ENCODE measurements at regions not wholly inside any gene's neighbourhood (a gene's known extent, or its start where the extent isn't known, plus 50 kb on each side); places are given as distances from the start of the nearest gene placed in this dataset.

DNA sequence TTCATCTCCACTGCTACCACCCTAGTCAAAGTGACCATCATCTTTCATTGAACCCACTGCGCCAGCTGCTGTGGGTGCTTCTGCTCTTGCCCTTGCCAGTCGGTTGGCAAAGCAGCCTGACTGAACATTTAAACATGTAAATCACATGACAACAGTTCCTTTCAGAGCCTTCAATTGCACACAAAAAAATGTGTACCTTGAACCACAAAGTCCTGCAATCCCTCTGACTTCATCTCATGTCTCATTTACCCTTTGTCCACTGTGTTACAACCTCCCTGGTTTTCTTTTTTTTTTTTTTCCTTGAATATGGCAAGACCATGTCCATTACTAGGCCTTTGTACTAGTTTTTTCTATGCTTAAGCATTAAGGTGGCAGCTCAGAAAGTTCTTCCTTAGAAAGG lies 183.5 kb downstream of the GBA3 start:
- Histone ChIP-seq H2BK120ac (ENCODE audit: low read depth, low read length) (no peak overlapping the region), H3K9ac (ENCODE audit: low read depth, low read length) (no peak overlapping the region), H4K8ac (ENCODE audit: low read depth in 2 of 2, low read length in 2 of 2) (no peak overlapping the region), H3K14ac (replicated peaks; ENCODE audit: low read depth, low read length) (no peak overlapping the region), H3K4me3 (ENCODE audit: insufficient read depth, low read depth, low read length) (no peak overlapping the region), H2AK9ac (replicated peaks; ENCODE audit: low read depth, low read length, poor library complexity) (no peak overlapping the region), H3K9me1 (ENCODE audit: insufficient read depth, low read length) (no peaks in the 10 kb centered on the region), H3K79me1 (ENCODE audit: low read depth in 1 of 2, low read length in 2 of 2) (no peaks in the 10 kb centered on the region), H4K20me1 (ENCODE audit: insufficient read depth, low read length) (no peaks in the 10 kb centered on the region), H2BK15ac (ENCODE audit: low read depth, low read length) (no peak overlapping the region), H3K36me3 (ENCODE audit: control insufficient read depth, insufficient read depth, low read length) (no peaks in the 10 kb centered on the region), H4K91ac (ENCODE audit: insufficient read depth, low read depth, low read length) (no peak overlapping the region), H3K4me1 (ENCODE audit: control insufficient read depth, insufficient read depth, low read length) (no peaks in the 10 kb centered on the region), H4K5ac (ENCODE audit: low read depth, low read length) (no peak overlapping the region), H2BK5ac (ENCODE audit: low read depth, low read length, poor library complexity, severe bottlenecking) (no peak overlapping the region), H2AFZ (replicated peaks; ENCODE audit: low read length, poor library complexity) (no peak overlapping the region), H3K18ac (ENCODE audit: low read depth, low read length) (no peak overlapping the region), H3K9me3 (ENCODE audit: control insufficient read depth, insufficient read depth, low read length) (0 out of 2 replicates have a peak, but pooled peaks cover 3% of the 10 kb centered on the region), H3K27ac (ENCODE audit: insufficient read depth, low read length) (no peak overlapping the region), H3K4me2 (ENCODE audit: low read depth, low read length) (no peak overlapping the region), H3K4ac (ENCODE audit: low read depth, low read length) (no peak overlapping the region), H2BK20ac (ENCODE audit: low read depth, low read length) (no peak overlapping the region), H3K27me3 (ENCODE audit: control insufficient read depth, insufficient read depth, low read length) (no peaks in the 10 kb centered on the region), H2AK5ac (ENCODE audit: low read depth, low read length) (no peak overlapping the region), H3K23ac (ENCODE audit: low read depth, low read length) (no peak overlapping the region), H3K56ac (ENCODE audit: extremely low read depth, insufficient read depth, low read length) (no peak overlapping the region)
- ChIA-PET CTCF (no interaction called here), POLR2A (ENCODE audit: unreplicated experiment) (no interaction called here)
- BruUV-seq (replicated peaks), result no TSS peak
- WGBS, 2 experiments (ENCODE audit: extremely low coverage in 2 of 2, insufficient read length in 1 of 2), result 74% methylated on average over 2 of the region's 2 CpGs; no CpG with 5 or more reads in 1 of the 2 experiments
- ATAC-seq (ENCODE audit: low read depth), result no peak
- intact Hi-C loops (cut with micrococcal nuclease), result no loop called here
- in situ Hi-C loops (cut with MboI; ENCODE audit: low sequenced_read_pairs), result no loop called here
- no peak for DNase-seq
- no peak for TF ChIP-seq MAFK (IDR thresholded peaks at IDR 0.05; ENCODE audit: low read depth, low read length)
- dilution Hi-C loops (cut with HindIII; ENCODE audit: low sequenced_read_pairs, unreplicated experiment), result no loop called here
